GM19240 (cell line): ENCODE measurements at regions not wholly inside any gene's neighbourhood (a gene's known extent, or its start where the extent isn't known, plus 50 kb on each side); places are given as distances from the start of the nearest gene placed in this dataset.

Source experiments
- DNase-seq: peaks from one replicate; pipeline ENCODE4 v3.0.0; 2011; ENCODE audit warnings: low spot score; ENCODE audit not compliant: insufficient read length

GRCh38 chr9:121598965-121599871 lies 52.2 kb upstream of the DAB2IP start:
- DNase-seq, result no peak

- DNase-seq, result no peak
Measured at GRCh38 chr9:121599872-121600585, 51.4 kb upstream of the DAB2IP start.

GRCh38 chr9:121601194-121601593 lies 50.2 kb upstream of the DAB2IP start:
- DNase-seq, result no peak
